RWPE2 (cell line): ENCODE measurements at regions not wholly inside any gene's neighbourhood (a gene's known extent, or its start where the extent isn't known, plus 50 kb on each side); places are given as distances from the start of the nearest gene placed in this dataset.
A peak's percentile ranks its signal among the peaks of the same experiment; 100 is the strongest.
"Not testable (repeated sequence)": the region's sequence is repeated elsewhere in the genome, so short reads cannot be mapped to it uniquely, and the experiment has no call there.

Source experiments
- ATAC-seq: fragments of 200-7000 bp; cut with Tn5 transposase; 3 replicates; pipeline ENCODE4 v1.9.1; 2021; ENCODE audit warnings: low read depth
- DNase-seq: peaks from one replicate; pipeline ENCODE4 v3.0.0-alpha.2; 2020; ENCODE audit warnings: low spot score
- H3K27ac ChIP-seq: fragments of 450-650 bp; 2 replicates; pipeline ENCODE4 v1.5.1; 2017; ENCODE audit warnings: mild to moderate bottlenecking; ENCODE audit not compliant: poor library complexity, severe bottlenecking
- H3K27me3 ChIP-seq: fragments of 250-450 bp; sonication (Bioruptor Pico); 2 replicates; pipeline ENCODE4 v1.5.1; 2021; ENCODE audit warnings: mild to moderate bottlenecking, moderate library complexity; ENCODE audit not compliant: insufficient read depth, poor library complexity, severe bottlenecking
- H3K36me3 ChIP-seq: fragments of 250-450 bp; sonication (Bioruptor Pico); 2 replicates; pipeline ENCODE4 v1.5.1; 2020; ENCODE audit warnings: low read depth, mild to moderate bottlenecking, moderate library complexity
- H3K4me1 ChIP-seq: fragments of 250-450 bp; sonication (Bioruptor Pico); 2 replicates; pipeline ENCODE4 v1.5.1; 2021; ENCODE audit warnings: mild to moderate bottlenecking, moderate library complexity; ENCODE audit not compliant: insufficient read depth, poor library complexity, severe bottlenecking
- H3K4me3 ChIP-seq: fragments of 250-450 bp; sonication (Bioruptor Pico); 2 replicates; pipeline ENCODE4 v1.5.1; 2021; ENCODE audit warnings: mild to moderate bottlenecking, moderate library complexity; ENCODE audit not compliant: severe bottlenecking
- H3K9me3 ChIP-seq: fragments of 250-450 bp; sonication (Bioruptor Pico); 2 replicates; pipeline ENCODE4 v1.5.1; 2021; ENCODE audit warnings: mild to moderate bottlenecking, moderate library complexity; ENCODE audit not compliant: severe bottlenecking

GRCh38 chr2:87630892-87631291 lies 117.0 kb upstream of the PLGLB2 start:
- not testable (repeated sequence) for H3K9me3 ChIP-seq, H3K4me1 ChIP-seq, DNase-seq, H3K27me3 ChIP-seq, ATAC-seq, H3K36me3 ChIP-seq, H3K27ac ChIP-seq, H3K4me3 ChIP-seq

- not testable (repeated sequence) for H3K9me3 ChIP-seq, H3K36me3 ChIP-seq, DNase-seq, ATAC-seq, H3K27me3 ChIP-seq, H3K4me1 ChIP-seq, H3K4me3 ChIP-seq, H3K27ac ChIP-seq
Observed at GRCh38 chr2:87631402-87631801, 116.5 kb upstream of the PLGLB2 start.

GRCh38 chr2:87633287-87633963 lies 114.5 kb upstream of the PLGLB2 start:
- not testable (repeated sequence) for H3K4me3 ChIP-seq, H3K27ac ChIP-seq, DNase-seq, ATAC-seq, H3K4me1 ChIP-seq, H3K36me3 ChIP-seq, H3K27me3 ChIP-seq, H3K9me3 ChIP-seq

- not testable (repeated sequence) for DNase-seq, ATAC-seq, H3K4me3 ChIP-seq, H3K4me1 ChIP-seq, H3K27ac ChIP-seq, H3K27me3 ChIP-seq, H3K9me3 ChIP-seq, H3K36me3 ChIP-seq
Observed at GRCh38 chr2:87634106-87634505, 113.8 kb upstream of the PLGLB2 start.

- ATAC-seq (peak; percentile 61), DNase-seq (peak; percentile 23)
- H3K36me3 ChIP-seq, H3K4me1 ChIP-seq, H3K27me3 ChIP-seq, H3K9me3 ChIP-seq, H3K4me3 ChIP-seq: not testable (repeated sequence)
- peak overlapping the region; percentile 26 for H3K27ac ChIP-seq
Observed at GRCh38 chr2:87634971-87635650, 112.8 kb upstream of the PLGLB2 start.

- H3K27ac ChIP-seq, ATAC-seq, H3K9me3 ChIP-seq, H3K27me3 ChIP-seq, H3K36me3 ChIP-seq, DNase-seq, H3K4me1 ChIP-seq, H3K4me3 ChIP-seq: not testable (repeated sequence)
Observed at GRCh38 chr2:87636246-87636645, 111.6 kb upstream of the PLGLB2 start.

- H3K9me3 ChIP-seq, H3K4me3 ChIP-seq, ATAC-seq, H3K27ac ChIP-seq, H3K4me1 ChIP-seq, H3K27me3 ChIP-seq, H3K36me3 ChIP-seq, DNase-seq: not testable (repeated sequence)
Observed at GRCh38 chr2:87636735-87637134, 111.2 kb upstream of the PLGLB2 start.

- not testable (repeated sequence) for H3K4me1 ChIP-seq, ATAC-seq, H3K4me3 ChIP-seq, H3K9me3 ChIP-seq, DNase-seq, H3K27me3 ChIP-seq, H3K36me3 ChIP-seq, H3K27ac ChIP-seq
Observed at GRCh38 chr2:87637249-87637990, 110.5 kb upstream of the PLGLB2 start.

GRCh38 chr2:87638114-87638807 lies 109.6 kb upstream of the PLGLB2 start:
- H3K36me3 ChIP-seq, ATAC-seq, DNase-seq: not testable (repeated sequence)

GRCh38 chr2:87638872-87639271 lies 109.0 kb upstream of the PLGLB2 start:
- DNase-seq, H3K27me3 ChIP-seq, ATAC-seq, H3K4me1 ChIP-seq, H3K27ac ChIP-seq, H3K4me3 ChIP-seq, H3K36me3 ChIP-seq, H3K9me3 ChIP-seq: not testable (repeated sequence)

More at GRCh38 chr2:87638114-87638807, 109.6 kb upstream of the PLGLB2 start:
- not testable (repeated sequence) for H3K27ac ChIP-seq, H3K27me3 ChIP-seq, H3K4me1 ChIP-seq, H3K9me3 ChIP-seq, H3K4me3 ChIP-seq
